ENCODE measurements at regions not wholly inside any gene's neighbourhood (a gene's known extent, or its start where the extent isn't known, plus 50 kb on each side); places are given as distances from the start of the nearest gene placed in this dataset.

GRCh38 chr5:92760550-92760949 lies 820.5 kb downstream of the NR2F1-AS1 start:
- H3K4me3 ChIP-seq (ENCODE audit: control insufficient read depth, low read depth, low read length): no peak overlapping the region
- no peak for DNase-seq (ENCODE audit: low read depth)
- TF ChIP-seq, protein P1, sequence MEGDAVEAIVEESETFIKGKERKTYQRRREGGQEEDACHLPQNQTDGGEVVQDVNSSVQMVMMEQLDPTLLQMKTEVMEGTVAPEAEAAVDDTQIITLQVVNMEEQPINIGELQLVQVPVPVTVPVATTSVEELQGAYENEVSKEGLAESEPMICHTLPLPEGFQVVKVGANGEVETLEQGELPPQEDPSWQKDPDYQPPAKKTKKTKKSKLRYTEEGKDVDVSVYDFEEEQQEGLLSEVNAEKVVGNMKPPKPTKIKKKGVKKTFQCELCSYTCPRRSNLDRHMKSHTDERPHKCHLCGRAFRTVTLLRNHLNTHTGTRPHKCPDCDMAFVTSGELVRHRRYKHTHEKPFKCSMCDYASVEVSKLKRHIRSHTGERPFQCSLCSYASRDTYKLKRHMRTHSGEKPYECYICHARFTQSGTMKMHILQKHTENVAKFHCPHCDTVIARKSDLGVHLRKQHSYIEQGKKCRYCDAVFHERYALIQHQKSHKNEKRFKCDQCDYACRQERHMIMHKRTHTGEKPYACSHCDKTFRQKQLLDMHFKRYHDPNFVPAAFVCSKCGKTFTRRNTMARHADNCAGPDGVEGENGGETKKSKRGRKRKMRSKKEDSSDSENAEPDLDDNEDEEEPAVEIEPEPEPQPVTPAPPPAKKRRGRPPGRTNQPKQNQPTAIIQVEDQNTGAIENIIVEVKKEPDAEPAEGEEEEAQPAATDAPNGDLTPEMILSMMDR (IDR thresholded peaks at IDR 0.05; ENCODE audit: control insufficient read depth, insufficient read depth, low read depth, low read length, missing control alignments): no peak

GRCh38 chr5:92758552-92758951 lies 822.5 kb downstream of the NR2F1-AS1 start:
- no peak overlapping the region for H3K4me3 ChIP-seq (ENCODE audit: control insufficient read depth, low read depth, low read length)
- DNase-seq (ENCODE audit: low read depth): no peak
- TF ChIP-seq, protein P1 (IDR thresholded peaks at IDR 0.05; ENCODE audit: control insufficient read depth, insufficient read depth, low read depth, low read length, missing control alignments): no peak

- DNase-seq (ENCODE audit: low read depth): no peak
- TF ChIP-seq, protein P1 (IDR thresholded peaks at IDR 0.05; ENCODE audit: control insufficient read depth, insufficient read depth, low read depth, low read length, missing control alignments): no peak
- H3K4me3 ChIP-seq (ENCODE audit: control insufficient read depth, low read depth, low read length): no peak overlapping the region
Measured at GRCh38 chr5:92749943-92750342, 831.1 kb downstream of the NR2F1-AS1 start.

GRCh38 chr5:92748072-92748676 lies 832.8 kb downstream of the NR2F1-AS1 start:
- TF ChIP-seq, protein P1 (IDR thresholded peaks at IDR 0.05; ENCODE audit: control insufficient read depth, insufficient read depth, low read depth, low read length, missing control alignments): no peak
- no peak for DNase-seq (ENCODE audit: low read depth)
- H3K4me3 ChIP-seq (ENCODE audit: control insufficient read depth, low read depth, low read length): no peak overlapping the region

- TF ChIP-seq, protein P1 (IDR thresholded peaks at IDR 0.05; ENCODE audit: control insufficient read depth, insufficient read depth, low read depth, low read length, missing control alignments): no peak
- H3K4me3 ChIP-seq (ENCODE audit: control insufficient read depth, low read depth, low read length): no peak overlapping the region
- DNase-seq (ENCODE audit: low read depth): no peak
Measured at GRCh38 chr5:92741906-92742305, 839.1 kb downstream of the NR2F1-AS1 start.

DNA sequence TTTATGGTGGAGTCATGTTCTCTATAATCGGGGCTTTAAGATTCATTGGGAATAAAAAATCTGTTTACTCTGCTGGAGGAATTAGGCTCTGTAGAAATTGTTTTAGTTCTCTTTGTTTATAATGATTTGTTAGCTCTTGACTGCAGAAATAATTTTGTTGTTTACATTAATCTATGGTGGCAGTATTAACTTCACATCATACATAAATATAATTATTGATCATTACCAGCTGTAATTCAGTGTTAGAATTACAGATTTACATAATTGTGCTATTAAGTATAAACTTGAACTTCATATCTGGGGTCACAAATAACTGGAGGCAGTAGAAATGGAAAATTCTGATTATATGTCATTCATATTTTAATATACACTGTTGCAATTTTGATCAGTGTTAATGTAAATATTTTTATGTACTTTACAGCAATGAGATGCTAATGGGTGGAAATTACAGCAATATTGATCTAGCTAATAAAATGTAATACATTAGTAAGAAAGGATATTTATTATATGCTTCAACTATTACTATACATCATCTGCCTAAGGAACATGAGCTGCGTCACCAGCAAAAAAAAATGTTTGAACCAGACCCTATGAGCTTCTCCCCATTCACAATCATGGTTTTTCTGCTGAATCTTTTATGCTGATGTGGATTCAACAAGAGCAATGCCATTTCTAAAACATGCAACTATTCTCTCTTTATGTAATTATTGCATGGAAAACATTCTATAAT lies 846.6 kb downstream of the NR2F1-AS1 start:
- TF ChIP-seq, protein P1 (IDR thresholded peaks at IDR 0.05; ENCODE audit: control insufficient read depth, insufficient read depth, low read depth, low read length, missing control alignments): no peak
- DNase-seq (ENCODE audit: low read depth): no peak
- H3K4me3 ChIP-seq (ENCODE audit: control insufficient read depth, low read depth, low read length): no peak overlapping the region

Measured in AG09309 (cell line).